SIG-M5 treated with dmso at 0.1 percent for 504 hours (cell line): ENCODE measurements at regions not wholly inside any gene's neighbourhood (a gene's known extent, or its start where the extent isn't known, plus 50 kb on each side); places are given as distances from the start of the nearest gene placed in this dataset.

ENCODE experiments used
- DNase-seq: peaks from one replicate; lab custom pipeline; 2025; ENCODE audit not compliant: unreplicated experiment; lab: John Stamatoyannopoulos, UW

- DNase-seq: no peak
Measured at GRCh38 chr1:234554218-234554697, 55.7 kb downstream of the IRF2BP2 start.

GRCh38 chr1:234553240-234554188, 56.5 kb downstream of the IRF2BP2 start:
- no peak for DNase-seq

- DNase-seq: no peak
Measured at GRCh38 chr1:234551032-234551378, 59.0 kb downstream of the IRF2BP2 start.

- DNase-seq: no peak
Measured at GRCh38 chr1:234550341-234551031, 59.5 kb downstream of the IRF2BP2 start.

GRCh38 chr1:234549447-234550021, 60.4 kb downstream of the IRF2BP2 start:
- no peak for DNase-seq

- DNase-seq: no peak
Measured at GRCh38 chr1:234546890-234547788, 62.8 kb downstream of the IRF2BP2 start.

GRCh38 chr1:234546387-234546704, 63.6 kb downstream of the IRF2BP2 start:
- no peak for DNase-seq

GRCh38 chr1:234545517-234546386, 64.2 kb downstream of the IRF2BP2 start:
- DNase-seq: no peak

GRCh38 chr1:234544087-234544579, 65.2 kb upstream of the TARBP1 start:
- DNase-seq: no peak

- DNase-seq: no peak
Measured at GRCh38 chr1:234543442-234544086, 64.6 kb upstream of the TARBP1 start.

GRCh38 chr1:234542211-234542850, 63.4 kb upstream of the TARBP1 start:
- no peak for DNase-seq

GRCh38 chr1:234541286-234541975, 62.5 kb upstream of the TARBP1 start:
- DNase-seq: peak; percentile 10

- DNase-seq: no peak
Measured at GRCh38 chr1:234540404-234540762, 61.4 kb upstream of the TARBP1 start.

- DNase-seq: no peak
Measured at GRCh38 chr1:234539666-234540403, 60.9 kb upstream of the TARBP1 start.

GRCh38 chr1:234538930-234539649, 60.1 kb upstream of the TARBP1 start:
- DNase-seq: no peak

GRCh38 chr1:234538062-234538731, 59.2 kb upstream of the TARBP1 start:
- DNase-seq: no peak
